Left ventricle myocardium inferior (tissue), 1 donor: ENCODE measurements at regions not wholly inside any gene's neighbourhood (a gene's known extent, or its start where the extent isn't known, plus 50 kb on each side); places are given as distances from the start of the nearest gene placed in this dataset.

Experiments used
- DNase-seq: peaks from one replicate; pipeline ENCODE4 v3.0.0-alpha.2; 2020
- H3K27ac ChIP-seq: fragments of 200-600 bp; replicated peaks from 2 replicates; pipeline ENCODE4 v1.8.0; 2021
- H3K27me3 ChIP-seq: fragments of 200-600 bp; 2 replicates; pipeline ENCODE4 v1.8.0; 2021; ENCODE audit warnings: low read depth
- H3K36me3 ChIP-seq: fragments of 200-600 bp; 2 replicates; pipeline ENCODE4 v1.8.0; 2021
- H3K4me1 ChIP-seq: fragments of 200-600 bp; 2 replicates; pipeline ENCODE4 v1.8.0; 2021
- H3K4me3 ChIP-seq: fragments of 200-600 bp; 2 replicates; pipeline ENCODE4 v1.8.0; 2021; ENCODE audit warnings: mild to moderate bottlenecking, moderate library complexity
- H3K9me3 ChIP-seq: fragments of 200-600 bp; replicated peaks from 2 replicates; pipeline ENCODE4 v1.8.0; 2021
- CTCF ChIP-seq: fragments of 200-600 bp; IDR thresholded peaks from 2 replicates; pipeline ENCODE4 v1.8.0; 2021; ENCODE audit warnings: antibody characterized with exemption, mild to moderate bottlenecking, borderline replicate concordance
- intact Hi-C: fragments of 100-400 bp; cut with micrococcal nuclease; formaldehyde crosslinking; loops from one replicate; pipeline ENCODE4 v1.11.0; 2022
- donor health status: DM: no; HTN: yes; CAD: no; lungs with severe emphysema.

DNA sequence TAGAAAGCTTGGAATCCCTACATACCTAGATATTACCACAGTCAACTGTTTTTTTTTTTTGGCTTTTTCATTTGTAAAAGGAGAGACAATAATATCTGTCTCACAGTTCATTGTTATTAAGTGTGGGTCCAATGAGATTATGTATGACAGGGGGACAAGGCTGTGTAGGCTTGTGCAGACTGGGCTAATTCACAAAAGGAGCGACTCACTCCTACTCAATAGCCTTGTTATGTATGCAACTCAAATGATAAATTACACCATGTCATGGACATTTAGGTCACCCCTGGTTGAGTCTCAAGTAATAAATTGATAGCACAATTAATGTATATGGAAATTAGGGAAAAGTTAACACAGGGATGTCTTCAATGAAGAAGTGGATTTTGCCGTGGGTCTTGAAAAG is 208.2 kb upstream of the MAP3K7 start:
- TF ChIP-seq CTCF, result no peak
- Histone ChIP-seq H3K36me3 (no peaks in the 10 kb centered on the region), H3K9me3 (no peaks in the 10 kb centered on the region), H3K27ac (no peak overlapping the region), H3K27me3 (no peaks in the 10 kb centered on the region), H3K4me1 (no peaks in the 10 kb centered on the region), H3K4me3 (no peak overlapping the region)
- DNase-seq, result no peak
- intact Hi-C loops, result no loop called here

DNA sequence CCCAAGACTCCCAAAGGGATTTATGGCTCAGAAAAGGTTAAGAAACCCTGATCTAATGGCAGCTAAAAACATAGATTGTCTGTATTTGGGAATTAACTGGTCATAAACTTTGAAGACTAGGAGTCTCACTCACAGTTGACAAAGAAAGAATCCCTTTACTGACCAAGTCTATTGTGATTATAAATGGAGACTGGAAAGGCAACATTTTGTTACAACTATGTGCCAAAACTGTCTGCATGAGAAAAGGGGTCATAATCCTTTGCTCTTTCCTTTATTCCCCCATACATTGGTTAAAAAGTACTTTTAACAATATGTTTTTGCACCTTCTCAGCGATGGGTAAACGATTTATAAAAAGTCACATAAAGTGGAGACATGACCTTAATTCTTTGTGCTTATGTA is 206.9 kb upstream of the MAP3K7 start:
- Histone ChIP-seq H3K36me3 (no peaks in the 10 kb centered on the region), H3K27ac (no peak overlapping the region), H3K27me3 (no peaks in the 10 kb centered on the region), H3K9me3 (no peaks in the 10 kb centered on the region), H3K4me3 (no peak overlapping the region), H3K4me1 (no peaks in the 10 kb centered on the region)
- intact Hi-C loops, result no loop called here
- no peak for TF ChIP-seq CTCF
- DNase-seq, result no peak

DNA sequence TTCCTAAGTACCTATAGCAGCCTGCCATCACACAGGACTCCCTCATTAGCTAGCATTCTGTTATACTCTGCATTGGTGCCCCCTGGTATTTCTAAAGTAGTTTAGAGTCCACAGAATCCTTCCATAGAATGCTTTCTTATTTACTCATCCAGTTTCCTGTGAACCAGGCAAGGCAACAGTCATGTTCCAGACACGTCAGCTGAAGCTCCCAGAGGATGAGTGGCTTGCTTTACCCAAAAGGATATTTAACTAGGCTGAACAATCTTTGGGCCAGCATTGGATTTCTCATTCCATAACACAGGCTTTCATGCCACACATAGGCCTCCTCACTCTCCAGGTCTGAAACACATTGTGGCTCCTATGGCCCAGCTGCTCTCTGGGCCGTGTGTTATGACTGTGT is 203.8 kb upstream of the MAP3K7 start:
- Histone ChIP-seq H3K27ac (no peak overlapping the region), H3K4me1 (no peaks in the 10 kb centered on the region), H3K36me3 (no peaks in the 10 kb centered on the region), H3K4me3 (no peak overlapping the region), H3K27me3 (no peaks in the 10 kb centered on the region), H3K9me3 (no peaks in the 10 kb centered on the region)
- intact Hi-C loops, result no loop called here
- no peak for TF ChIP-seq CTCF
- no peak for DNase-seq

GRCh38 chr6:90790058-90790457 is 203.2 kb upstream of the MAP3K7 start:
- DNase-seq, result no peak
- H3K27ac ChIP-seq, result no peak overlapping the region
- no peaks in the 10 kb centered on the region for H3K9me3 ChIP-seq
- intact Hi-C loops, result no loop called here
- no peak for TF ChIP-seq CTCF
- H3K27me3 ChIP-seq, result no peaks in the 10 kb centered on the region
- H3K36me3 ChIP-seq, result no peaks in the 10 kb centered on the region
- no peaks in the 10 kb centered on the region for H3K4me1 ChIP-seq
- H3K4me3 ChIP-seq, result no peak overlapping the region

DNA sequence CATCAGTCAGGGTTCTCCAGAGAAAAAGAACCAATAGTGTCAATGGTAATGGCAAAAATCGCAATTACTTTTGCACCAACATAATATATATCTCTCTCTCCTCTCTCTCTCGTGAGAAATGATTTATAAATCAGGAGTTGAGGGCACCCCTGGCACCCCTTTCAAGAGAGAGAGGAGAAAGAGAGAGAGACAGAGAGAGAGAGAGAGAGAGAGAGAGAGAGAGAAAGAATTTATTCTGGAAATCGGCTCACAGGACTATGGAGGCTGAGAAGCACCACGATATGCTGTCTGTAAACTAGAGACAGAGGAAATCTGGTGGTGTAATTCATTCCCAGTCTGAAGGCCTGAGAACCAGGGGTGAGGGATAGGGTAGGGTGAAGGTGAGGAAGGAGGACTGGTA is 201.9 kb upstream of the MAP3K7 start:
- no peak for DNase-seq
- no peak for TF ChIP-seq CTCF
- Histone ChIP-seq H3K4me3 (no peak overlapping the region), H3K9me3 (no peaks in the 10 kb centered on the region), H3K27ac (no peak overlapping the region), H3K27me3 (no peaks in the 10 kb centered on the region), H3K4me1 (no peaks in the 10 kb centered on the region), H3K36me3 (no peaks in the 10 kb centered on the region)
- intact Hi-C loops, result no loop called here

DNA sequence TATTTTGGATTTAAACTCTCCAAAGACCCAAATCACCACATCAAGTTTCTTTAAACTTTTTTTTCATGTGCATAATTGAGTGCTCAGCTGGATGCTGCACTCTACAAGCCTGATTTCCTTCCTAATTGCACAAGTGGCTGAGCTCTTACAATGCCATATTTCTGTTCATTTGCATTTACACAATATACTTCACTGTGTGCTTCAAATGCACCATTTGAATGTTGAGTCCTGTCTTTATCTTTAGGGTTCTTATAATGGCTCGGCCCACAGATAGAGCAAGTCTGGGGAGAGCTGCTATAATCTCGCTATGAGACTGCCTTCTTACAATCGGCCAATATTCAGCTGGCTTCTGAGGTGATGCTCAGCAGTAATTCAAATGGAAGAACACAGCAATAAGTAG is 200.6 kb upstream of the MAP3K7 start:
- no peak overlapping the region for H3K27ac ChIP-seq
- no peaks in the 10 kb centered on the region for H3K4me1 ChIP-seq
- DNase-seq, result no peak
- H3K9me3 ChIP-seq, result no peaks in the 10 kb centered on the region
- H3K27me3 ChIP-seq, result no peaks in the 10 kb centered on the region
- no peaks in the 10 kb centered on the region for H3K36me3 ChIP-seq
- H3K4me3 ChIP-seq, result no peak overlapping the region
- intact Hi-C loops, result no loop called here
- no peak for TF ChIP-seq CTCF
